HG02642 (cell line): ENCODE measurements at regions not wholly inside any gene's neighbourhood (a gene's known extent, or its start where the extent isn't known, plus 50 kb on each side); places are given as distances from the start of the nearest gene placed in this dataset.

Experiments used
- ATAC-seq: cut with Tn5 transposase; IDR thresholded peaks from one replicate; pipeline ENCODE4 v1.9.1; 2021; ENCODE audit warnings: mild to moderate bottlenecking; ENCODE audit not compliant: unreplicated experiment, poor library complexity

GRCh38 chr9:84169240-84169639 is 171.3 kb downstream of the SLC28A3 start:
- ATAC-seq: no peak

GRCh38 chr9:84170521-84171141 is 169.9 kb downstream of the SLC28A3 start:
- ATAC-seq: no peak

GRCh38 chr9:84173961-84174360 is 166.6 kb downstream of the SLC28A3 start:
- no peak for ATAC-seq

- ATAC-seq: no peak
Observed at GRCh38 chr9:84174486-84174885, 166.1 kb downstream of the SLC28A3 start.

GRCh38 chr9:84177407-84177806 is 163.2 kb downstream of the SLC28A3 start:
- ATAC-seq: no peak

GRCh38 chr9:84179531-84179930 is 161.0 kb downstream of the SLC28A3 start:
- ATAC-seq: no peak

GRCh38 chr9:84187090-84187489 is 153.5 kb downstream of the SLC28A3 start:
- no peak for ATAC-seq

GRCh38 chr9:84189904-84190303 is 150.7 kb downstream of the SLC28A3 start:
- ATAC-seq: no peak

- no peak for ATAC-seq
Observed at GRCh38 chr9:84190411-84190810, 150.1 kb downstream of the SLC28A3 start.

GRCh38 chr9:84206801-84207370 is 133.7 kb downstream of the SLC28A3 start:
- no peak for ATAC-seq

GRCh38 chr9:84207491-84207951 is 133.0 kb downstream of the SLC28A3 start:
- ATAC-seq: no peak

- no peak for ATAC-seq
Observed at GRCh38 chr9:84212246-84212645, 128.3 kb downstream of the SLC28A3 start.

GRCh38 chr9:84212982-84213381 is 127.6 kb downstream of the SLC28A3 start:
- no peak for ATAC-seq

- ATAC-seq: no peak
Observed at GRCh38 chr9:84216151-84216550, 124.4 kb downstream of the SLC28A3 start.

- no peak for ATAC-seq
Observed at GRCh38 chr9:84218322-84218721, 122.2 kb downstream of the SLC28A3 start.

GRCh38 chr9:84224246-84224645 is 116.3 kb downstream of the SLC28A3 start:
- no peak for ATAC-seq
